GM12891 (cell line): ENCODE measurements at regions not wholly inside any gene's neighbourhood (a gene's known extent, or its start where the extent isn't known, plus 50 kb on each side); places are given as distances from the start of the nearest gene placed in this dataset.

ENCODE experiments used
- POLR2A ChIP-seq: IDR thresholded peaks from 2 replicates; pipeline ENCODE4 v1.6.1; 2011; ENCODE audit warnings: low read depth, low read length, control low read depth
- POLR2AphosphoS5 ChIP-seq: IDR thresholded peaks from 2 replicates; pipeline ENCODE4 v1.6.1; 2011; ENCODE audit warnings: low read depth, low read length, control low read depth

DNA sequence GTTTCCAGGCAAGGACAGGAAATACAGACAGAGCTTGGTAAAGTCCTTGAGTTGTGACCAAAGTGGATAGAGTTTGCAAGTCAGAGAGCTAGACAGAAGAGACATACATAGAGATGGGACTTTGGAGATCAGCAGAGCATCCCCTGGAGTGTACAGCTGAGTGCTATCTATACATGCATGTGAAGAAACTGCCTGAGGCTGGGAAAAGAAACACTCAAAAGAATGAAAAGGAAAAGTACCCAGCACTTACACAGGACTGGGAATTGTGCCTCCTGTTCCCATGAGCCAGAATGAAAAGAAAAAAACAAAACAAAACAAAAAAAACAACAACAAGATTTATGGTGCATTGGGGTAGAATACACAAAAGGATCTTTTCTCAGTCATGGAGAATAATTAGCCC, 606.4 kb downstream of the ZNF608 start:
- no peak for TF ChIP-seq POLR2A
- TF ChIP-seq POLR2AphosphoS5, result no peak
